HG02885 (cell line): ENCODE measurements at regions not wholly inside any gene's neighbourhood (a gene's known extent, or its start where the extent isn't known, plus 50 kb on each side); places are given as distances from the start of the nearest gene placed in this dataset.

ENCODE experiments used
- ATAC-seq: cut with Tn5 transposase; IDR thresholded peaks from one replicate; pipeline ENCODE4 v1.9.1; 2021; ENCODE audit warnings: mild to moderate bottlenecking; ENCODE audit not compliant: unreplicated experiment, poor library complexity

GRCh38 chr6:67350729-67351128, 1284.4 kb upstream of the ADGRB3 start:
- ATAC-seq, result no peak

GRCh38 chr6:67345946-67346345, 1289.1 kb upstream of the ADGRB3 start:
- ATAC-seq, result no peak

GRCh38 chr6:67336014-67336413, 1299.1 kb upstream of the ADGRB3 start:
- ATAC-seq, result no peak

GRCh38 chr6:67331304-67331703, 1303.8 kb upstream of the ADGRB3 start:
- no peak for ATAC-seq

GRCh38 chr6:67328269-67328668, 1306.8 kb upstream of the ADGRB3 start:
- ATAC-seq, result no peak

- ATAC-seq, result no peak
These were observed 1334.5 kb upstream of the ADGRB3 start for GRCh38 chr6:67300430-67301040.

- no peak for ATAC-seq
These were observed 1342.9 kb upstream of the ADGRB3 start for GRCh38 chr6:67292169-67292568.

GRCh38 chr6:67287566-67287965, 1347.5 kb upstream of the ADGRB3 start:
- ATAC-seq, result no peak

GRCh38 chr6:67285770-67286495, 1349.1 kb upstream of the ADGRB3 start:
- ATAC-seq, result no peak

GRCh38 chr6:67277312-67277711, 1357.8 kb upstream of the ADGRB3 start:
- ATAC-seq, result no peak

GRCh38 chr6:67265996-67266921, 1368.8 kb upstream of the ADGRB3 start:
- ATAC-seq, result no peak

GRCh38 chr6:67252663-67253062, 1382.4 kb upstream of the ADGRB3 start:
- no peak for ATAC-seq

- ATAC-seq, result no peak
These were observed 1387.0 kb upstream of the ADGRB3 start for GRCh38 chr6:67248077-67248476.

GRCh38 chr6:67244037-67244436, 1391.0 kb upstream of the ADGRB3 start:
- no peak for ATAC-seq

GRCh38 chr6:67237277-67237676, 1397.8 kb upstream of the ADGRB3 start:
- no peak for ATAC-seq

- ATAC-seq, result no peak
These were observed 1404.0 kb upstream of the ADGRB3 start for GRCh38 chr6:67231092-67231491.

GRCh38 chr6:67224989-67225388, 1410.1 kb upstream of the ADGRB3 start:
- ATAC-seq, result no peak

GRCh38 chr6:67221226-67221625, 1413.9 kb upstream of the ADGRB3 start:
- no peak for ATAC-seq

GRCh38 chr6:67219346-67219745, 1415.7 kb upstream of the ADGRB3 start:
- ATAC-seq, result no peak

GRCh38 chr6:67212584-67212983, 1422.5 kb upstream of the ADGRB3 start:
- ATAC-seq, result no peak

GRCh38 chr6:67210450-67210849, 1424.6 kb upstream of the ADGRB3 start:
- no peak for ATAC-seq
